Neural progenitor cell (in vitro differentiated cells): ENCODE measurements at regions not wholly inside any gene's neighbourhood (a gene's known extent, or its start where the extent isn't known, plus 50 kb on each side); places are given as distances from the start of the nearest gene placed in this dataset.

ENCODE experiments used
- EZH2 ChIP-seq: fragments of 200-600 bp; sonication (generic); IDR thresholded peaks from 2 replicates; pipeline ENCODE4 v1.6.1; 2017; ENCODE audit warnings: antibody characterized with exemption, mild to moderate bottlenecking, moderate library complexity
- EZH2phosphoT487 ChIP-seq: fragments of 200-600 bp; sonication (generic); IDR thresholded peaks from 2 replicates; pipeline ENCODE4 v1.6.1; 2017; ENCODE audit warnings: antibody characterized with exemption
- TF ChIP-seq, protein P1 (sequence below): fragments of 200-600 bp; sonication (generic); IDR thresholded peaks from 2 replicates; pipeline ENCODE4 v1.5.1; 2017; ENCODE audit warnings: antibody characterized with exemption, mild to moderate bottlenecking

- TF ChIP-seq, protein P1, sequence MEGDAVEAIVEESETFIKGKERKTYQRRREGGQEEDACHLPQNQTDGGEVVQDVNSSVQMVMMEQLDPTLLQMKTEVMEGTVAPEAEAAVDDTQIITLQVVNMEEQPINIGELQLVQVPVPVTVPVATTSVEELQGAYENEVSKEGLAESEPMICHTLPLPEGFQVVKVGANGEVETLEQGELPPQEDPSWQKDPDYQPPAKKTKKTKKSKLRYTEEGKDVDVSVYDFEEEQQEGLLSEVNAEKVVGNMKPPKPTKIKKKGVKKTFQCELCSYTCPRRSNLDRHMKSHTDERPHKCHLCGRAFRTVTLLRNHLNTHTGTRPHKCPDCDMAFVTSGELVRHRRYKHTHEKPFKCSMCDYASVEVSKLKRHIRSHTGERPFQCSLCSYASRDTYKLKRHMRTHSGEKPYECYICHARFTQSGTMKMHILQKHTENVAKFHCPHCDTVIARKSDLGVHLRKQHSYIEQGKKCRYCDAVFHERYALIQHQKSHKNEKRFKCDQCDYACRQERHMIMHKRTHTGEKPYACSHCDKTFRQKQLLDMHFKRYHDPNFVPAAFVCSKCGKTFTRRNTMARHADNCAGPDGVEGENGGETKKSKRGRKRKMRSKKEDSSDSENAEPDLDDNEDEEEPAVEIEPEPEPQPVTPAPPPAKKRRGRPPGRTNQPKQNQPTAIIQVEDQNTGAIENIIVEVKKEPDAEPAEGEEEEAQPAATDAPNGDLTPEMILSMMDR = no peak
- TF ChIP-seq EZH2phosphoT487 (no peak), EZH2 (no peak)
These were observed 428.2 kb downstream of the IRX1 start for GRCh38 chr5:4023753-4024335.
